ENCODE measurements at regions not wholly inside any gene's neighbourhood (a gene's known extent, or its start where the extent isn't known, plus 50 kb on each side); places are given as distances from the start of the nearest gene placed in this dataset.

DNA sequence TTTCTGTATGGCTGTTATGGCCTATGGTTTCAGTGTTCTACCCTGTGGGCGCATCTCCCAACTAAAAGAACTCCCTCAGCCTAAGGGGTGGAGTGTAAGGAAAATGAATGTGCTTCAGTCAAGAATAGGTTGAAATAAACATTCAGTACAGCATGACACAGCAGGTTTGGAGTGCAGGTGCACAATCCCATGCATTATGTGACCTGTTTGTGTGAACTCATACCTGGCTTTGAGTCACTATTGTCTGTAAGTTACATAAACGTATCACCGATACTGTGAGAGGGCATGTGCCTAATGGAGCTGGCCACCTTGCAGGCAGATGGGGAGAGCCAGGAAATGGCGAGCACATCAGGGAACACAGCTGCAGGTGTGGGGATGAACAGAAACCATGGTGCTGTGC is 216.0 kb downstream of the DSEL start:
- TF ChIP-seq TAF1 (IDR thresholded peaks at IDR 0.05; ENCODE audit: low read depth): no peak
- TF ChIP-seq RAD21 (IDR thresholded peaks at IDR 0.05; ENCODE audit: low read depth): no peak
- no peak for TF ChIP-seq NFIC (IDR thresholded peaks at IDR 0.05)
- no peak for TF ChIP-seq TEAD4 (IDR thresholded peaks at IDR 0.05)
- TF ChIP-seq MAX (IDR thresholded peaks at IDR 0.05): no peak
- TF ChIP-seq CEBPB (IDR thresholded peaks at IDR 0.05): no peak
